Coronary artery (tissue), 2 donors: ENCODE measurements at regions not wholly inside any gene's neighbourhood (a gene's known extent, or its start where the extent isn't known, plus 50 kb on each side); places are given as distances from the start of the nearest gene placed in this dataset.

ENCODE experiments used
- DNase-seq: peaks from one replicate; pipeline ENCODE4 v3.0.0-alpha.2; 2017; ENCODE audit warnings: low spot score
- H3K27ac ChIP-seq, 2 donors: fragments of 200-600 bp; sonication (generic); one replicate each; pipeline ENCODE4 v1.5.1; 2016 to 2019
- H3K4me3 ChIP-seq: fragments of 200-600 bp; sonication (generic); 2 replicates; pipeline ENCODE4 v1.5.1; 2016; ENCODE audit warnings: mild to moderate bottlenecking, moderate library complexity
- TF ChIP-seq, protein P1 (sequence below): fragments of 200-600 bp; sonication (generic); IDR thresholded peaks from one replicate; pipeline ENCODE4 v1.5.1; 2019; ENCODE audit warnings: antibody characterized with exemption

DNA sequence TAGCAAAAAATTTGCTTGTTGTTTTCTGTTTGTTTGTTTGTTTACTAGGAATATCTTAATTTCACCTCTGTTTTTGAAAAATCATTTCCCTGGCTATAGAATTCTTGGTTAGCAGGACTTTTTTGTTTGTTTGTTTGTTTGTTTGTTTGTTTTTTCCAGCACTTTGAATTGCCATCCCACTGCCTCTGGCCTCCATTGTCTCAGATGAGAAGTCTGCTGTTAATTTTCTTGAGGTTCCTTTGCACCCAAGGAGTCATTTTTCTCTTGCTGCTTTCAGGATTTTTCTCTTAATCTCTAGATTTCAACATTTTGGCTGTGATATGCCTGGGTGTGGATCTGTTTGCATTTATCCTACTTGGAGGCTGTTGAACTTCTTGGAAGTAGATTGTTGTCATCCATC, 105.7 kb downstream of the FOXL3 start:
- TF ChIP-seq, protein P1, sequence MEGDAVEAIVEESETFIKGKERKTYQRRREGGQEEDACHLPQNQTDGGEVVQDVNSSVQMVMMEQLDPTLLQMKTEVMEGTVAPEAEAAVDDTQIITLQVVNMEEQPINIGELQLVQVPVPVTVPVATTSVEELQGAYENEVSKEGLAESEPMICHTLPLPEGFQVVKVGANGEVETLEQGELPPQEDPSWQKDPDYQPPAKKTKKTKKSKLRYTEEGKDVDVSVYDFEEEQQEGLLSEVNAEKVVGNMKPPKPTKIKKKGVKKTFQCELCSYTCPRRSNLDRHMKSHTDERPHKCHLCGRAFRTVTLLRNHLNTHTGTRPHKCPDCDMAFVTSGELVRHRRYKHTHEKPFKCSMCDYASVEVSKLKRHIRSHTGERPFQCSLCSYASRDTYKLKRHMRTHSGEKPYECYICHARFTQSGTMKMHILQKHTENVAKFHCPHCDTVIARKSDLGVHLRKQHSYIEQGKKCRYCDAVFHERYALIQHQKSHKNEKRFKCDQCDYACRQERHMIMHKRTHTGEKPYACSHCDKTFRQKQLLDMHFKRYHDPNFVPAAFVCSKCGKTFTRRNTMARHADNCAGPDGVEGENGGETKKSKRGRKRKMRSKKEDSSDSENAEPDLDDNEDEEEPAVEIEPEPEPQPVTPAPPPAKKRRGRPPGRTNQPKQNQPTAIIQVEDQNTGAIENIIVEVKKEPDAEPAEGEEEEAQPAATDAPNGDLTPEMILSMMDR: no peak
- Histone ChIP-seq H3K27ac (no peak overlapping the region), H3K4me3 (no peak overlapping the region)
- no peak for DNase-seq

DNA sequence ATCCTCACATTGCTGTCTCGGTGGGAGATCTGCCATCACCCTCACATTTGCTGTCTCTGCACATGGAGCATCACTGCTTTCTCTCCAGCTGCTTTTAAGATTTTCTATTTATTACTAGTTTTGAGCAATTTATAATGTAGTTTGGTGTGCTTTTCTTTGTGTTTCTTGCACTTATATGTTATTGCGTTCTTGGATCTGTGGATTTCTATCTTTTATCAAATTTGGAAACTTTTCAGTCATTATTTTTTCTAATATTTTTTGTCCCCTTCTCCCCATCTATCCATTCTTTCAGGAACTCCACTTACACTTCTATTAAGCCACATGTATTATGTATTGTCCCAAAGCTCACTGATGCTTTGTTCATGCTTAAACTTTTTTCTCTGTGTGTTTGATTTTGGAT, 108.9 kb downstream of the FOXL3 start:
- TF ChIP-seq, protein P1: no peak
- Histone ChIP-seq H3K4me3 (no peak overlapping the region), H3K27ac (no peak overlapping the region)
- DNase-seq: no peak

DNA sequence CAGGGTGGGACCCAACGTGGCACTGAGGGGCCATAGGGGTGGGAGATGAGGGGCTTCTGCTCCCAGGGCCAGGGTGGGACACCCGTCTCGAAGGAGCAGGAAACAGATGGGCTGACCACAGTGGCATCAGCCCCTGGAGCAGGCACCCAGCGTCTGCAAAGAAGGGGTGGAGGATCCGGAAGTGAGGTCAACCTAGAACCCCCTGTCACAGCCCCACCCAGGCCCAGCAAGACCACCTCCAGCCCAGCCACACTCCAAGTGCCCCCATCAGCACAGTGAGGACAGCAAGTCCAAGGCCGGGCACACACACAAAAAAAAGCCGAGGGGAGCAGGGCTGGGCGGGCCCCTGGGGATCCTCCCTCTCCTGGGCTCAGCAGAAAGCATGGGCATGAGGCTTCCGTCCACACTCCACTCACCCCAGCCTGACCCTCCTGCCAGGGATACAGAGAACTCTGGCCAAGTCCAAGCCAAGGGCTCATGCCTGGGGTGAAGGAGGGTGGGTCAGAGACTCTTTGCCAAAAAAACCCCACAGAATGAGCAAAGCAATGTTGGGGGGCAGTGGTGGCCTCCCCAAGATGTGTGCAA, 111.0 kb downstream of the FOXL3 start:
- no peak overlapping the region for H3K4me3 ChIP-seq
- TF ChIP-seq, protein P1: no peak
- H3K27ac ChIP-seq: no peak overlapping the region
- DNase-seq: peak; percentile 45

DNA sequence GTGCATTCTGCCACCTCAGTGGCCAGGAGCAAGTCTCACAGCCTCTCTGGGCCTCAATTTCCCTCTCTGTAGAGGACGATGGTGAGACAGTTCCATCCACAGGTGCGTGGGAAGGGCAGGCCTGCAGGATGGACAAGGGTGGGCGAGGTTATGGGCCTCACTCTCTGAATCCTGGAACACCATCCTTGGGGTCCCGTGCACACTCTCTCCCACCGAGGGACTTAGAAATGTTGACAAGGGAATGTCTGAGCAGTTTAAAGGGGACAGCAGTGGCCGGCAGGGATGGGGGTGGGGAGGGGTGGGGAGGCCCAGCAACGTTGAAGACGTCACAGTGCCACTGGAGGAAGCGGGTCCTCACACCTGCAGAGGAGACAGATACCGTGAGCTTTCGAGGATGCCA, 111.5 kb downstream of the FOXL3 start:
- TF ChIP-seq, protein P1: no peak
- no peak overlapping the region for H3K27ac ChIP-seq
- DNase-seq: peak; percentile 49
- no peak overlapping the region for H3K4me3 ChIP-seq

DNA sequence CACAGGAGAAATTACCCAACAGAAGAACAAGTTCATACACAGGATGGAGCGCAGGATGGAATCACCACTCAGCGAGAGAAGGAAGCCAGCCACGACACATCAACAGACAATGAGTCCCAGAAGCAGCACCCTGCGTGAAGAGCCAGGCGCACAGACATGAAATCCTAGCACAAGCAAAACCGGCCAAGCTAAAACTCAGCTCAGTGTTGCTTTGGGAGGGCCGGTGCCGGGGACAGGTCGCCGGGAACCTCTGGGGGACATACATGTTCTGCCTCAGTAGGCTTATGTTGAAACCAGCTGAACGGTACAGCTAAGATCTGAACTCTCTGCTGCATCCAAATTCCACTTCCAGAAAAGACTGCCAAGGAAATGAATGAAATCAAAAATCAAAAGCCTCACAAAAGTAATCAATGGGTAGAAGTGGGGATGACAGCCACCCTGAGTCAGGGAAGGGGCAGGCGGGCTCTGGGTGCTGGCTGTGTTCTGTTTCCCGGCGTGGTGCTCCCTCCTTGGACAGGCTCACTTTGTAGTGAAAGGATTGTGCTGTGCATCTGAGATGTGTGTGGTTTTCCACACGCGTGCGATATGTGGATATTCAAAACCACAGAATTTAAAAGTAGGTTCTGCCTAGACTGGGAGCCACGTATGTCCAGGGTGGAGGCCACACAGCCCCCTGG, 114.7 kb downstream of the PDGFA start:
- TF ChIP-seq, protein P1: no peak
- peak; percentile 50 for DNase-seq

DNA sequence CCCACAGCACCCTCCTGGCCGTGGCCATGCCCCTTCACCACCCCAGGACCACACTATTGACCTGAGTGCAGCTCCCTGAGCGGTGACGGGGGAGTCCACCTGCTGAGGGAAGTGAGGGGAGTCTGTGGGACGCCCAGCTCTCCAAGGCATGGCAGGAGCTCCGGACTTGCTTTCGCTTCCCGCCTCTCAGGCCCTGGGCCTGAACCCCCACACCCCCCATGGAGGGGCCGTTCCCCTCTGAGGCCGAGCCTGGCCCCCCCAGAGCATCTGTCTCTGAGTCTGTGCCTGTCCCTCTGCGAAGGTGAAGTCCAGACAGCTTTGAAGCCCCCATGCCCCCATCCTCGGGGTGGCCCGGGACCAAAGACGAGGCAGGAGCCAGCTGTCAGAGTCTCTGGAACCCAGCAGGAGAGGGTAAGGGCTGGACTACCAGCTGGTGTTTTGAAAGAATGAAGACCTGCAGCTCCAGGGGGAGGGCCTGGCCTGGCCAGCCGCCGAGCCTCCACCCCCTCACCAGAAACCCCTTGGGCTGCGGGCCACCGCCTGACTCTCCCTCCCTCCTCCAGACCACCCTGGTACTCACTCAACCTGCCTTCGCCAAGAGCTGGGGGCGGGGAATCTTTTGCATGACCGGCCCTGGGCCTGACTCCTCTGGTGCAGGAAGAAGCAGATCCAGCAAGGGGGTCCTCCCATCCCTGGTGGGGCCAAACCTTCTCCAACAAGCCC, 114.0 kb downstream of the PDGFA start:
- H3K4me3 ChIP-seq: no peak overlapping the region
- TF ChIP-seq, protein P1: no peak
- DNase-seq: peak; percentile 62
- H3K27ac ChIP-seq: no peak overlapping the region

More for the DNA sequence above, 114.7 kb downstream of the PDGFA start:
- no peak overlapping the region for H3K27ac ChIP-seq
- H3K4me3 ChIP-seq: no peak overlapping the region
